GM19023 (cell line): ENCODE measurements at regions not wholly inside any gene's neighbourhood (a gene's known extent, or its start where the extent isn't known, plus 50 kb on each side); places are given as distances from the start of the nearest gene placed in this dataset.
"Not testable (repeated sequence)": the region's sequence is repeated elsewhere in the genome, so short reads cannot be mapped to it uniquely, and the experiment has no call there.

Source experiments
- ATAC-seq: cut with Tn5 transposase; IDR thresholded peaks from one replicate; pipeline ENCODE4 v1.9.1; 2021; ENCODE audit warnings: mild to moderate bottlenecking, moderate library complexity; ENCODE audit not compliant: unreplicated experiment

DNA sequence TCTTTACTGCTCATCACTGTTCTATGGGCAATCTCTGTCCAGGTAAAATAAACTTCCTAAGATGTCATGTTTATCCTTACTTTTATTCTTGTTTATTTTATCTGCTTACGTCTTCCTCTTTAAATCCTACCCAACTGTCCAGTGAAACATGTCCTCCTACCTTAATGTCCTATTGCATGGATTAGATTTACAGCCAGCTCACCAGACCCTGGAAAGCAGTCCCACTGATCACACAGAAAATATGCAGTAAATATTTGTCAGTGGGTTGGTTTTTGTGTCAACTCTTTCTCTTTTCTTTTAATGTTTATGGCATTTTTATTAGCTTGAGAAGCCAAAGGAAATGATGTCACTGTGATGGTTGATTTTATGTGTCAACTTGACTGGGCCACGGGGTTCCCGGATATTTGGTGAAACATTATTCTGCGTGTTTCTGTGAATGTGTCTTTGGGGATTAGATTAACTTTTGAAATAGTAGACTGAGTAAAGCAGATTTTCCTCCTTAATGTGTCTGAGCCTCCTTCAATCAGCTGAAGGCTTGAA lies 258.3 kb downstream of the SRGAP2C start:
- no peak for ATAC-seq

GRCh38 chr1:121444096-121444495 lies 259.3 kb downstream of the SRGAP2C start:
- no peak for ATAC-seq

DNA sequence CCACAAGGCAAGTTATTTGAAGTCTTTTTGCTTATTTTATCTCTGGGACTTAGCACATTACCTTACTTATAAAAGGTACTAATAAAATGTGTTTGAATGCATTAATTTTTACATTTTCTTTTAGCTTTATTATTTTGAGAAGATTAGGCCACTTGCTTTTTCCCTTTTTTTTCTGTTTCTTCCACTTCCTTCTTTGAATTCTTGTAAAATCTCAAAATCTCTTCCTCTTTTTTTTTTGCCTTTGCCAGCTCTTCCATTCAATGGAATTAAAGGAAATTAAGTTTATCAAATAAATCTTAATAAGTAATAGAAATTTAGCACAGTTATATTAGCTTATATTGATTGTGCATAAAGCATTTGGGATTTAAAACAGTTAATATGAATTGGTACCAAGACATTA lies 260.9 kb downstream of the SRGAP2C start:
- ATAC-seq, result no peak

GRCh38 chr1:121447280-121447923 lies 262.6 kb downstream of the SRGAP2C start:
- ATAC-seq, result not testable (repeated sequence)

DNA sequence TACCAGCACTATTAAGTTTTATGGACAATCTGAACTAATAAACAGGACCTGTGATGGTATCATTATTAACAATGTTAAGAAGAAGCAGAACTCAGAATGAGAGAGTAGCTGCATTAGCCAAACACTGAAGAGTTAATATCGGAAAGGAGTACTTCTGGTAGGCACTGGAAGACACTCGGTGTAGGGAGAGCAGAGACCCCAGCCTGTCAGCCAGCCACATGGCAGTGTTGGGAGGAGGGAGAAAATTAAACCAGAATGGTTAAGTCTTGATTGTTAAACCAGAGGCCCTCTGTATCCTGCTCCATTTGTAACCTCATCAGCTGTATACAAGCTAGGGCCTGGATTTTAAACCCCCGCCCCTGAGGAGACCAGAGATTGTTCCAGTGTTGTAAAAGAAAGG lies 263.3 kb downstream of the SRGAP2C start:
- not testable (repeated sequence) for ATAC-seq

DNA sequence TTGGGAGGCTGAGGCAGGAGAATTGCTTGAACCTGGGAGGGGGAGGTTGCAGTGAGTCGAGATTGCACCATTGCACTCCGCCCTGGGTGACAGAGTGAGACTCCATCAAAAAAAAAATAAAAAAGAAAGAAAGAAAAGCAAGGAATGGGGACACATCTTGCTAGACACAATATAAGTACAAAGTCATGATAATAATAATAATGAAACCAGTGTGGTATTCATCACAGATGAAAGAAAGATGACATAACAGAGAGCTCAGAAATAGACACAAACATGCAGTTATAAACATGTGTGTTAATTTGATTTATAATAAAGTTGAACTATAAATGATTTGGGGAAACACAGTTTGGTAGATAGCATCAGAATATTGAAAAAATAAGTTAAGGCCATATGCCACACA lies 264.1 kb downstream of the SRGAP2C start:
- no peak for ATAC-seq

DNA sequence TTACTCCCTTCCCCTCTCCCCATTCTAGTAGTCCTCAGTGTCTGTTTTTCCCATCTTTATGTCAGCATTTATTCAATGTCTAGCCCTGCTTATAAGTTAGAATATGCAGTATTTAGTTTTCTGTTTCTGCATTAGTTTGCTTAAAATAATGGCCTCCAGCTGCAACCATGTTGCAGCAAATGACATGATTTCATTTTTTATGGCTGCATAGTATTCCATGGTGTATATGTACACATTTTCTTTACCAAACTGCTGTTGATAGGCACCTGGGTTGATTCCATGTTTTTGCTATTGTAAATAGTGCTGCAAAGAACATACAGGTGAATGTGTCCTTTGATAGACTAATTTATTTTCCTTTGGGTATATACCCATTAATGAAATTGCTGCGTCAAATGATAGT lies 267.7 kb downstream of the SRGAP2C start:
- ATAC-seq, result no peak

- peak; percentile 98 for ATAC-seq
Measured at GRCh38 chr1:121458291-121459048, 273.7 kb downstream of the SRGAP2C start.

DNA sequence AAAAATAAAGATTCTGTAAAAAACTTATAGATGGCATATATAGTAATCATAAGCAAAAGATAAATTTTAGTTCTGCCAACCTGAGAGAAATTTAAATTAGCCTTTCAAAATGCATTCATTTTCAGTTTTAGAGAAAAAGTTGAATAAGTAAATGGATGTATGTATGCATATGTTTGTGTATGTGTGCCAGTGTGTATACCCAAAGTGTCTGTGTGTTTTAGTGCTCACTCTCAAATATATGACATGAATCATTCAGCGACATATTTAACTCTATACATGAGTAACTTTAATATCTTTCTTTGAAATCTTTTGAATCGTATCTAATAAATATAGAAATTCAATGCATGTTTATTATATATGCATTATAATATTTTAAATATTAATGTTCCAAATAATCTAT lies 274.5 kb downstream of the SRGAP2C start:
- no peak for ATAC-seq

DNA sequence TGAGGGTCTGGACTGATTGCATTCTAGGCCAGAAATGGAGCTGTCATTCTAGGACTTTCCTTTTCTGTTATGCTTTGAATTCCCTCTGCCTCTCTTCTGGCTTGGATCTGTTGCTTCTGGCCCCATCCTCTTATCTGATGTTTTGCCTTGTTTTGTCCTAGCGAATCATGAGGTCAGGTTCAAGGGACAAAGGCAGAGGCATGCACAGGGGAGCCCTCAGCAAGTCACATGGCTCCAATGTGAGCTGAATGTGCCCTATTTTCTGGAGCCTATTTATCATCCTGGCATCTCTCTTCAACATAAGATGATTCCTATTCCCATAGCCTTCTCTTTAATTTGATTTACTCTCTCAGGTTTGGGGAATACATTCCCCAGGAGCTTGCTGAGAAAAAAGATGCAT lies 284.6 kb downstream of the SRGAP2C start:
- ATAC-seq, result not testable (repeated sequence)

DNA sequence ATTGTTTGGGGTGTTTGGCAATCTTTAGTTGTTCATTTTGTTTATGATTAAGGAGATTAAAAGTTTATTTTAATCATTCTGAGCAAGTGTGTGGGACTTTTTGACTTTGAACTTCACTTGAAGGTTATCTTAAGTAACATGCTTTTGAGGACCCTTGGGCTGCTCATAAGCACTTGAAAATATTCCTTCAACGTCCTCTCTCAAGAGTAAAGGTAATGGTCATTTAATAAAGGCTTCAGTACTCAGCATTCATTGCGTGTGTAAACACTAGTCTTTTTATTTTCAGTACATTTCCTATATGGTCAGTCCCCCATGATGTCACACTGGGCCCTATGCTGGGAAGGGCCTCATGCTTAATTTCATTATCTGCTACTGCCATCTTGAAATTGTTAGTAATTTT lies 285.6 kb downstream of the SRGAP2C start:
- not testable (repeated sequence) for ATAC-seq

- peak; percentile 52 for ATAC-seq
Measured at GRCh38 chr1:121471523-121471922, 286.7 kb downstream of the SRGAP2C start.

GRCh38 chr1:121472017-121472416 lies 287.2 kb downstream of the SRGAP2C start:
- ATAC-seq, result no peak

- ATAC-seq, result no peak
Measured at GRCh38 chr1:121483234-121483633, 298.5 kb downstream of the SRGAP2C start.

- ATAC-seq, result no peak
Measured at GRCh38 chr1:121483961-121484424, 299.2 kb downstream of the SRGAP2C start.

GRCh38 chr1:121494796-121495195 lies 310.0 kb downstream of the SRGAP2C start:
- not testable (repeated sequence) for ATAC-seq

DNA sequence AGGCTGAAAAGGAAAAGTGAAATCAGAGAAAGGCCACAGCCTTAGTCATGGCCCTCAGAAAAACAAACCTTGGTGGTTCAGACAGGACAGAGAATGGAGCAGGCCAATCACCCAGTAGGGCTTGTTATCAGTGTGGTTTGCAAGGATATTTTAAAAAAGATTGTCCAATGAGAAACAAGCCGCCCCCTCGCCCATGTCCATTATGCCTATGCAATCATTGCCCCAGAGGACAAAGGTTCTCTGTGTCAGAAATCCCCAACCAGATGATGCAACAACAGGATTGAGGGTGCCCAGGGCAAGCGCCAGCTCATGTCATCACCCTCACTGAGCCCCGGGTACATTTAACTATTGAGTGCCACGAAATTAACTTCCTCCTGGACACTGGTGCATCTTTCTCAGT lies 326.7 kb downstream of the SRGAP2C start:
- ATAC-seq, result not testable (repeated sequence)

DNA sequence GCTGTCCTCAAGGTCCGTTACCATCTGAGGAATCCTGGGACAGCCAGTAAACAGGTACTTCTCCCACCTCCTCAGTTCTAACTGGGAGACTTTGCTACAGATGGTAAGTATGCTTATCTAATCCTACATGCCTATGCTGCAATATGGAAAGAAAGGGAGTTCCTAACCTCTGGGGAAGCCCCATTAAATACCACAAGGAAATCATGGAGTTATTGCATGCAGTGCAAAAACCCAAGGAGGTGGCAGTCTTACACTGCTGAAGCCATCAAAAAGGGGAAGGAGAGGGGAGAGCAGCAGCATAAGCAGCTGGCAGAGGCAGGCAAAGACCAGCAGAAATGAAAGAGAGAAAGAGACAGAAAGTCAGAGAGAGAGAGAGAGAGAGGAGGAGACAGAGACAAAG lies 327.1 kb downstream of the SRGAP2C start:
- not testable (repeated sequence) for ATAC-seq

- no peak for ATAC-seq
Measured at GRCh38 chr1:121515235-121515634, 330.5 kb downstream of the SRGAP2C start.

DNA sequence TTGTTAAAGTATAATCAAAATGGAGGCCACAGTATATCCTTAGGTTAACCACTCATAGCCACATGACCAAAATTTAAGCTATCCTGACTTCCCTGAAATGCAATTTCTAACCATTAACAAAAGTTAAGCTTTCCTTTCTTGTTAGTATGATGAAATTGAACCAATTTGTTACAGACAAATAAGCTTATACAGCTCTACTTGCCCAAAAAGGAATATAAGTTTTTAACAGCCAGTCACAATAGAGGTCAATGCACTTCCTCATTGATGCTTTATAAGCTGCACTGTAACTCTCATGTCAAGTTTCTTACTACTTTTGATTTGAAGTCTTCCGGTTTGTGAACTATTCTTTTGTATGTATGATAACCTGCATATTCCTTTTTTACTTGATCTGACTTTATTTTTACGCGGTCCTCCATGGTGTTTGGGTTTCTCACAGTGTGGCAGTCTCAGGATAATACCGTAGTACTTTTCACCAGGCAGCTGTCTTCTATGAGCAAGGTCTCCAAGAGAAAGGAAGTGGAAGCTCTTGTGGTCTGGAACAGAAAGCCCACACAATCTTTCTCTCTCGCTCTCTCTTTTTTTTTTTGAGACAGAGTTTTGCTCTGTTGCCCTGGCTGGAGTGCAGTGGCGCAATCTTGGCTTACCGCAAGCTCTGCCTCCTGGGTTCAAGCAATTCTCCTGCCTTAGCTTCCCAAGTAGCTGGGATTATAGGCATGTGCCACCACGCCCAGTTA lies 331.6 kb downstream of the SRGAP2C start:
- peak; percentile 61 for ATAC-seq

DNA sequence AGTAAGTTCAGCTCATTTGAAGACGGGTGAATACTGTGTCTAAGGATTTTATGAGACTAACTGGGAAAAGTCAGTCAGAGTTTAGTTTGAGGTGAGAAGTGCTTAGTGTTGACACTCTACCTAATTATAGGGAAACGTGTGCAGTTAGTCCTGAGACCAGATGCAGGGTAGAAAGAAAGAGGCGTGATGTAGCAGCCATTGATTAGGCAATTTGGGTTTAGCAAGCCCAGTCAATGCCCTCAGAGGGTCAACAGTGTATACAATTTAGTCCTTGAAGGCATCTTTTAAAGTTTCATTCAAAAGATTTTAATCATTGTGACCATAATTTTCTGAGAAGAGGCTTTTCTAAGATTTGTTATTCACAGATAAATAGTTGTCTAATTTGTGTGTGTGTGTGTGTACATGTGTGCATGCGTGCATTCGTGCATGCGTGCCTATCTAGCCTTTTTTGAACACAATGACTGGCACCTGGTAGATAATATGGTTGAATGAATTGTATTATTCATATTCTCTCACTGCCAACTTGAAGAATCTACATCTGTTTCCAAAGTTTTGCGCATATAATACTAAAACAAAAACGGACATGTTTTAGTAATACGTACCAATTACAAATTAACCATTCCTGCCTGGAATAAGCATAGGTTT lies 332.9 kb downstream of the SRGAP2C start:
- ATAC-seq, result no peak
